GM12873 (cell line): ENCODE measurements at regions not wholly inside any gene's neighbourhood (a gene's known extent, or its start where the extent isn't known, plus 50 kb on each side); places are given as distances from the start of the nearest gene placed in this dataset.

Experiments used
- CTCF ChIP-seq: IDR thresholded peaks from 2 replicates; pipeline ENCODE4 v1.5.1; 2012; ENCODE audit warnings: low read depth, mild to moderate bottlenecking, moderate library complexity, low read length, control low read depth; ENCODE audit not compliant: insufficient read depth; ENCODE audit errors: missing control alignments

GRCh38 chr4:156053174-156053573 is 99.5 kb upstream of the CTSO start:
- no peak for TF ChIP-seq CTCF

GRCh38 chr4:156052116-156052515 is 98.5 kb upstream of the CTSO start:
- no peak for TF ChIP-seq CTCF

GRCh38 chr4:156038772-156039171 is 85.1 kb upstream of the CTSO start:
- no peak for TF ChIP-seq CTCF

GRCh38 chr4:156036496-156036895 is 82.8 kb upstream of the CTSO start:
- TF ChIP-seq CTCF = no peak

GRCh38 chr4:156029691-156030090 is 76.0 kb upstream of the CTSO start:
- TF ChIP-seq CTCF = no peak

GRCh38 chr4:156021298-156021697 is 67.6 kb upstream of the CTSO start:
- no peak for TF ChIP-seq CTCF

GRCh38 chr4:156019246-156019645 is 65.6 kb upstream of the CTSO start:
- no peak for TF ChIP-seq CTCF

- no peak for TF ChIP-seq CTCF
These were observed 64.7 kb upstream of the CTSO start for GRCh38 chr4:156018383-156018782.
